GM06990 (cell line): ENCODE measurements at regions not wholly inside any gene's neighbourhood (a gene's known extent, or its start where the extent isn't known, plus 50 kb on each side); places are given as distances from the start of the nearest gene placed in this dataset.

Experiments
- DNase-seq: peaks from one replicate; pipeline ENCODE4 v3.0.0-alpha.2; 2011; ENCODE audit not compliant: insufficient read length; ENCODE audit errors: extremely low read depth
- H3K27me3 ChIP-seq: replicated peaks from 2 replicates; pipeline ENCODE4 v1.6.0; 2011; ENCODE audit warnings: low read length; ENCODE audit not compliant: control insufficient read depth, insufficient read depth
- H3K36me3 ChIP-seq: 2 replicates; pipeline ENCODE4 v1.5.1; 2011; ENCODE audit warnings: low read length; ENCODE audit not compliant: control insufficient read depth, insufficient read depth
- H3K4me3 ChIP-seq: replicated peaks from 2 replicates; pipeline ENCODE4 v1.5.1; 2011; ENCODE audit warnings: low read depth, mild to moderate bottlenecking, control low read depth, low read length
- CTCF ChIP-seq: IDR thresholded peaks from 2 replicates; pipeline ENCODE4 v1.5.1; 2011; ENCODE audit warnings: low read length, control low read depth, mild to moderate bottlenecking, inconsistent platforms; ENCODE audit not compliant: insufficient read depth, poor library complexity, severe bottlenecking

DNA sequence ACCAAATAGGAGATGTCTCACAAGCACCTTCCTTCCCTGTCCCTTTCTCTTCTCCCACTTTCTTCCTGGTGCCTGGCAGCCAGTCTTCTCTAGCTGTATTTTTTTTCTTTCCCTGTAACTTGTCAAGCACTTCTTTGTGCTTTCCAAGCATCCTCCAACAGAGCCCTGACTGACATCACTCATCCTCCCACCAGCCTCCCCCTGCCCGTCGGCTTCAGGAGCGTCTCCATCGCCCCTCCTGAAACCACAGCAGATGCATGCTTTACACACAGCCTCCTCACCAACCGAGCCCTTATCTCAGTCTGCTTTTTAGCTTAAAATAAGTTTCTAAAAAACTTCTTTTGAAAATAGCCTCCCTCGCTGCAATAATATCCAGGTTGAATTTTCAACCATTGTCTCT, 268.7 kb upstream of the CDH5 start:
- Histone ChIP-seq H3K27me3 (no peaks in the 10 kb centered on the region), H3K36me3 (no peaks in the 10 kb centered on the region), H3K4me3 (no peak overlapping the region)
- TF ChIP-seq CTCF: no peak
- DNase-seq: no peak

DNA sequence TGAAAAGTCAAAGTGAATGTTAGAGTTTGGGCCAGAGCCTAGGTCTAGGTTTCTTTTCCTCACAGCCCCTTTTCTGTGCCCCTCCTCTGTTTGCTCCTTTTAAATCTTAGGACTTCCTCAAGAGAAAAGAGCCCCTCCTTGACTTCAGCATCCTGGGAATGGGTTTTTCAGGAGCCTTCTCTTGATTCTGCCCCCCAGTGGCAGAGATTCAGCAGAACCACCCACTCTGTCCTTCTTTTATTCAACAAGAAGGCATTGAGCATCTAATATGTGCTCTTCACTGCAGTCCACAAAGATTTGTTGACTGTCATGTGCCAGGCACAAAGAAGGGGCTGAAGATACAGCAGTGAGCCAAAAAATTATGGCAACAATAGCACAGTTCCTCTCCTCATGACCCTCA, 270.8 kb upstream of the CDH5 start:
- Histone ChIP-seq H3K27me3 (no peaks in the 10 kb centered on the region), H3K36me3 (no peaks in the 10 kb centered on the region), H3K4me3 (no peak overlapping the region)
- TF ChIP-seq CTCF: no peak
- DNase-seq: no peak

- no peak overlapping the region for H3K4me3 ChIP-seq
- no peaks in the 10 kb centered on the region for H3K27me3 ChIP-seq
- DNase-seq: no peak
- no peak for TF ChIP-seq CTCF
- no peaks in the 10 kb centered on the region for H3K36me3 ChIP-seq
Measured at GRCh38 chr16:66093191-66093590, 273.3 kb upstream of the CDH5 start.

DNA sequence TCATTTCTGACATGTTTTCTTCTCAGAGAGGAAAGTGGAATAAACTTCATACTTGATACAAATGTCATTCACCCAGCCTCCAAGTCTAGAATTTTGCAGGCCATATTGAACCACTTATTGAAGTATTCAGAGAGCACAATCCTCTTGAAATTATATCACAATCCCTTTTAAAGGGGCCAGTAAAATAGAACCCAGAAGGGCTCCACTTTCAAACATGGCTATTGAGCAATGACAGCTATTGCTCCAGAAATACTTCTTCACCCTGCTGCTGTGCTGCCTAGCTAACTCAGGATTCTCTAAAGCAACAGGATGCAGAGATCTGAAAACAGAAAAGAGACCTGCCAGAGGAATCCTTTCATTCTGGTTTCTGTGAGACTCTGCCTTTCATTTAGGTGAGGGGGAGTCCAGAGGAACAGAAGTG, 275.0 kb upstream of the CDH5 start:
- TF ChIP-seq CTCF: no peak

GRCh38 chr16:66088681-66089080, 277.8 kb upstream of the CDH5 start:
- no peak for DNase-seq
- Histone ChIP-seq H3K36me3 (no peaks in the 10 kb centered on the region), H3K27me3 (no peaks in the 10 kb centered on the region), H3K4me3 (no peak overlapping the region)
- TF ChIP-seq CTCF: no peak

More for the DNA sequence above, 275.0 kb upstream of the CDH5 start:
- Histone ChIP-seq H3K4me3 (no peak overlapping the region), H3K27me3 (no peaks in the 10 kb centered on the region), H3K36me3 (no peaks in the 10 kb centered on the region)
- no peak for DNase-seq

DNA sequence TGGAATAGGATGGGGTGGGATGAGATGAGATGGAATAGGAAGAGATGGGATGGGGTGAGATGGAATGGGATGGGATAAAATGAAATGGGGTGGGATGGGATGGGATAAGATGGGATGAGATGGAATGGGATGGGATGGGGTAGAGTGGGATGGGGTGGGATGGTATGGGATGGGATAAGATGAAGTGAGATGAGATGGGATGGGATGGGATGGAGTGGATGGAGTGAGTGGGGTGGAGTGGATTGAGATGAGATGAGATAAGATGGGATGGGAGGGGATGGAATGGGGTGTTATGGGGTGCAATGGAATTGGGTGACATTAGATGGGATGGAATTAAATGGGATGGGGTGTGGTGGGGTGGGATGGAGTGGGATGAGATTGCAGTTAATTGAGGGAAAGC, 279.2 kb upstream of the CDH5 start:
- no peaks in the 10 kb centered on the region for H3K27me3 ChIP-seq
- TF ChIP-seq CTCF: no peak
- H3K4me3 ChIP-seq: no peak overlapping the region
- no peaks in the 10 kb centered on the region for H3K36me3 ChIP-seq
- no peak for DNase-seq
